ENCODE measurements at regions not wholly inside any gene's neighbourhood (a gene's known extent, or its start where the extent isn't known, plus 50 kb on each side); places are given as distances from the start of the nearest gene placed in this dataset.

DNA sequence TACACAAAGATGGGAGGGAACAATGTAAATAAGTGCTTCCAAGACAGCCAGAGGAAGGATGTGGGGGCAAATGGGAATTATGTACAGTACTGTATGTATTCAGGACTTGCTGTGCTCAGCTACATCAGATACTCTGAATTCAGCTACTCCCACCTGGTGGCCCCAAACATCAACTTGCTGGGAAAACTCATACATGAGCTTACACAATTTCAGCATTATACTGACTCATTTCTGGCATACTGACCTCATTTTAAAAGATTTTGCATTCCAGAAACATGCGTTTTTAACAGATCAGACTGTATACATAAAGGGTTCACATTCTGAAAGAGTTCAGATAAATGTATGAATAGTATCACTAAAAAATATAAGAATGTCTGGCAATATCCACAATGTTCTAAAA lies 59.7 kb downstream of the GPX5 start:
- DNase-seq (ENCODE audit: low read depth) = no peak
- TF ChIP-seq CTCF (IDR thresholded peaks at IDR 0.05; ENCODE audit: insufficient read depth, low read length, poor library complexity, severe bottlenecking) = peak; percentile 32
- H3K4me3 ChIP-seq (ENCODE audit: low read depth, low read length) = no peak overlapping the region
- H3K27me3 ChIP-seq (ENCODE audit: control insufficient read depth, insufficient read depth, low read length) = no peaks in the 10 kb centered on the region
- no peaks in the 10 kb centered on the region for H3K36me3 ChIP-seq (ENCODE audit: control insufficient read depth, insufficient read depth, low read length)

GRCh38 chr6:28586324-28586723 lies 60.6 kb downstream of the GPX5 start:
- peaks cover 2% of the 10 kb centered on the region for H3K27me3 ChIP-seq (ENCODE audit: control insufficient read depth, insufficient read depth, low read length)
- no peak for TF ChIP-seq CTCF (IDR thresholded peaks at IDR 0.05; ENCODE audit: insufficient read depth, low read length, poor library complexity, severe bottlenecking)
- DNase-seq (ENCODE audit: low read depth) = no peak
- H3K4me3 ChIP-seq (ENCODE audit: low read depth, low read length) = peak overlapping the region; percentile 77
- no peaks in the 10 kb centered on the region for H3K36me3 ChIP-seq (ENCODE audit: control insufficient read depth, insufficient read depth, low read length)

DNA sequence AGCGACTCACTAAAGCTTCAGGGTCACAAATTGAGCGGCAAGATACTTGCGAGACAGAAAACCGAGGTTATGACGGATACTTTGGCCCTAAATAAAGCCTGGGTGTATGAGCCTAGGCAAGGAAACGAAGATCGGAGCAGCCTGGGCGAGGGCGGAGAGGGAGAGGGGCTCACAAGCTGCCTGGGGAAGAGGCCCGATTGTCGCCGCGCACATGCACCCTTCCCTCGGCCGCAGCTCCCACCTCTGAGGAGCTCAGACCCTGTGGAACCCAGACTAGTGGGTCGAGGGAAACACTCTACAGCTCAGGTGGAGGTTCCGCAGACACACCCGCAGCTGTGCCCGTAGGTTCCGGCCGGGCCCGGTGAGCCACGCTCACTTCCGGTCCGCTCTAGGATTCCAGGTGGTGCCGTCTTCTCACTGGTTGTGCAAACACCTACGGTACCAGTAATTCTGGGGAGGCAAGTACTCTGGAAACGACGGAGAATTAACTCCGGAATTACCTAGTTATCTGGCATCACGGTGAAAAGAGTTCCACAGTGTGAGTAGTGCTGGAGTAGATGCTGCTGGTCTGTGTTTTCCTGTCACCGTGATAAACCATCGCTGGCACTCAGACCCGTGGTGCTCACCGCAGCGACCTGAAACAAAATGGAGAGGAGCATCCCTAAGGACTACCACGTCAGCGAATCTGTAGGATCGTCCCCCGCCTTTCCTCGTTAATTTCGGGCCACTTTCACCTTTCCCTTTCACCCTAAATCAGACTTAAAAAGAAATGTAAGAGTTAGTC lies 61.5 kb downstream of the GPX5 start:
- no peak for TF ChIP-seq CTCF (IDR thresholded peaks at IDR 0.05; ENCODE audit: insufficient read depth, low read length, poor library complexity, severe bottlenecking)
- H3K27me3 ChIP-seq (ENCODE audit: control insufficient read depth, insufficient read depth, low read length) = peaks cover 2% of the 10 kb centered on the region
- peak overlapping the region; percentile 77 for H3K4me3 ChIP-seq (ENCODE audit: low read depth, low read length)
- peak; percentile 55 for DNase-seq (ENCODE audit: low read depth)
- no peaks in the 10 kb centered on the region for H3K36me3 ChIP-seq (ENCODE audit: control insufficient read depth, insufficient read depth, low read length)

- no peak for DNase-seq (ENCODE audit: low read depth)
- TF ChIP-seq CTCF (IDR thresholded peaks at IDR 0.05; ENCODE audit: insufficient read depth, low read length, poor library complexity, severe bottlenecking) = no peak
- H3K27me3 ChIP-seq (ENCODE audit: control insufficient read depth, insufficient read depth, low read length) = peaks cover 2% of the 10 kb centered on the region
- no peaks in the 10 kb centered on the region for H3K36me3 ChIP-seq (ENCODE audit: control insufficient read depth, insufficient read depth, low read length)
- peak overlapping the region; percentile 77 for H3K4me3 ChIP-seq (ENCODE audit: low read depth, low read length)
These were observed 62.0 kb downstream of the GPX5 start for GRCh38 chr6:28587746-28588075.

DNA sequence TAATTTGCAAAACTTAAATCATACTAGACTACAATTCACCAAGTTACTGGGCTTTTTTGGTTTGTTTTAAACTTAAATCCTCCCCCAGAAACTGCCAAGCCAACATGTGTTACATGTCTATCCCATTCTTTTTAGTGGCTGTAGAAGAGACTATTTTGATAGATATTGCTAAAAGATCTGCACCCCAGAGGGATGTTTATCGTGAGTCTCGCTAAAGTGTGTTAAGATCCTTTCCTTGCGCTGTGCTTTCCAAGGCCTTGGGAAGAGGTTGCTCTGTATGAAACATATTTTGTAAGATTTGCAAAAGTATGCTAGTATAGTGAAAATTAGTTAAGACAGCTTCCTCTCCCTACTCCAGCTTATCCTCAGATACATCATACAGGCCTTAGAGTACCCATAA lies 63.0 kb downstream of the GPX5 start:
- no peak for TF ChIP-seq CTCF (IDR thresholded peaks at IDR 0.05; ENCODE audit: insufficient read depth, low read length, poor library complexity, severe bottlenecking)
- DNase-seq (ENCODE audit: low read depth) = no peak
- Histone ChIP-seq H3K27me3 (ENCODE audit: control insufficient read depth, insufficient read depth, low read length) (peaks cover 2% of the 10 kb centered on the region), H3K36me3 (ENCODE audit: control insufficient read depth, insufficient read depth, low read length) (no peaks in the 10 kb centered on the region), H3K4me3 (ENCODE audit: low read depth, low read length) (no peak overlapping the region)

Data from kidney epithelial cell (primary cell).